Peyer's patch (tissue), 4 donors: ENCODE measurements at regions not wholly inside any gene's neighbourhood (a gene's known extent, or its start where the extent isn't known, plus 50 kb on each side); places are given as distances from the start of the nearest gene placed in this dataset.

Source experiments
- DNase-seq, 3 donors: peaks; one replicate each; pipeline ENCODE4 v3.0.0-alpha.2; 2017 to 2019
- H3K27ac ChIP-seq, 4 donors: fragments of 200-600 bp; sonication (generic); one replicate each; pipeline ENCODE4 v1.5.1; 2016 to 2019
- H3K27me3 ChIP-seq, 2 donors: fragments of 200-600 bp; sonication (generic); one replicate each; pipeline ENCODE4 v1.5.1; 2019
- H3K36me3 ChIP-seq, 3 donors: fragments of 200-600 bp; sonication (generic); one replicate each; pipeline ENCODE4 v1.5.1; 2016 to 2019
- H3K4me1 ChIP-seq, 4 donors: fragments of 200-600 bp; sonication (generic); one replicate each; pipeline ENCODE4 v1.5.1; 2016 to 2019
- H3K4me3 ChIP-seq, 4 donors: fragments of 200-600 bp; sonication (generic); 1 replicate in 3 of 4; 2 replicates in 1 of 4; pipeline ENCODE4 v1.5.1; 2016 to 2019; ENCODE audit warnings: mild to moderate bottlenecking in 1 of 4
- H3K9me3 ChIP-seq, 4 donors: fragments of 200-600 bp; sonication (generic); one replicate each; pipeline ENCODE4 v1.5.1; 2016 to 2019; ENCODE audit warnings: mild to moderate bottlenecking in 1 of 4
- POLR2A ChIP-seq, 2 donors: fragments of 450-650 bp; IDR thresholded peaks; one replicate each; pipeline ENCODE4 v1.5.1; 2017; ENCODE audit warnings: antibody characterized with exemption in 2 of 2, mild to moderate bottlenecking in 2 of 2, moderate library complexity in 2 of 2
- TF ChIP-seq, protein P1 (sequence below), 6 experiments: fragments of 450-650 bp in 4 of 6; fragments of 200-600 bp in 2 of 6; sonication (generic) in 1 of 6; IDR thresholded peaks; one replicate each; pipeline ENCODE4 v1.5.1; 2017 to 2019; ENCODE audit warnings: antibody characterized with exemption in 6 of 6, mild to moderate bottlenecking in 3 of 6, moderate library complexity in 1 of 6

DNA sequence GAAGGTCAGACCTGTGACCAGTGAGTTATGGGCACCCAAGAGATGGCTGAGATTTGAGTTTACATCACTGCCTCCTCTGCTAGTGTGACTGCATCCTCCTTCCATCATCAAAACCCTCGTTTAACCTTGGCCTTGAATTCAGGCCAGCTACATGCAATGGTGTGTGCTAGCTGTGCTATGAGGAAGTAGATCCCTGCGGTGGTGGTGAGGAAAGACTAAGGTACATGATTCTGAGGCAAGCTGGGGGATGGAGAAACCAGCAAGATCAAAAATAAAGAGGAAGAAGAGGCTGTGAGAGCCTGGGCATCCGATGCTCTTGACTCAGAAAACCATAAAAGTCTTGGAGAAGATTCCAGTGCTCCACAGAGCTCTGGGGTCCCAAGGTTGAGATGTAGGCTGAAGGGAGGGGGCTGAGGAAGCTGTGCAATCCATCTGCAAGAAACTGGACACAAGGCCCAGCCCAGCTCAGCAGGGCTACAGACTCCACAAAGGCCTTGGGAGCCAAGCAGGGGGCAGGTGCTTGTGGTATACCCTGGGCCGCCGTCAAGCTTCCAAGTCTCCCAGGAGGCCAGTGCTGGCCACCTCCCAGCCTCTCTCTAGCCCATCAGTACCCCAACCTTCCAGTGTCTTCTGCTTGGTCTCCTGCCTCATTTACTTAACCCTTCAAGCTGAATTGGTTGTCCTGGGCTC, 774.8 kb downstream of the VRK1 start:
- TF ChIP-seq POLR2A (IDR thresholded peaks at IDR 0.05) = no peak
- TF ChIP-seq, protein P1, sequence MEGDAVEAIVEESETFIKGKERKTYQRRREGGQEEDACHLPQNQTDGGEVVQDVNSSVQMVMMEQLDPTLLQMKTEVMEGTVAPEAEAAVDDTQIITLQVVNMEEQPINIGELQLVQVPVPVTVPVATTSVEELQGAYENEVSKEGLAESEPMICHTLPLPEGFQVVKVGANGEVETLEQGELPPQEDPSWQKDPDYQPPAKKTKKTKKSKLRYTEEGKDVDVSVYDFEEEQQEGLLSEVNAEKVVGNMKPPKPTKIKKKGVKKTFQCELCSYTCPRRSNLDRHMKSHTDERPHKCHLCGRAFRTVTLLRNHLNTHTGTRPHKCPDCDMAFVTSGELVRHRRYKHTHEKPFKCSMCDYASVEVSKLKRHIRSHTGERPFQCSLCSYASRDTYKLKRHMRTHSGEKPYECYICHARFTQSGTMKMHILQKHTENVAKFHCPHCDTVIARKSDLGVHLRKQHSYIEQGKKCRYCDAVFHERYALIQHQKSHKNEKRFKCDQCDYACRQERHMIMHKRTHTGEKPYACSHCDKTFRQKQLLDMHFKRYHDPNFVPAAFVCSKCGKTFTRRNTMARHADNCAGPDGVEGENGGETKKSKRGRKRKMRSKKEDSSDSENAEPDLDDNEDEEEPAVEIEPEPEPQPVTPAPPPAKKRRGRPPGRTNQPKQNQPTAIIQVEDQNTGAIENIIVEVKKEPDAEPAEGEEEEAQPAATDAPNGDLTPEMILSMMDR (IDR thresholded peaks at IDR 0.05) = no peak
- Histone ChIP-seq H3K27ac (no peak overlapping the region), H3K27me3 (no peaks in the 10 kb centered on the region), H3K4me1 (no peaks in the 10 kb centered on the region), H3K4me3 (no peak overlapping the region), H3K36me3 (no peaks in the 10 kb centered on the region), H3K9me3 (no peaks in the 10 kb centered on the region)
- no peak for DNase-seq

DNA sequence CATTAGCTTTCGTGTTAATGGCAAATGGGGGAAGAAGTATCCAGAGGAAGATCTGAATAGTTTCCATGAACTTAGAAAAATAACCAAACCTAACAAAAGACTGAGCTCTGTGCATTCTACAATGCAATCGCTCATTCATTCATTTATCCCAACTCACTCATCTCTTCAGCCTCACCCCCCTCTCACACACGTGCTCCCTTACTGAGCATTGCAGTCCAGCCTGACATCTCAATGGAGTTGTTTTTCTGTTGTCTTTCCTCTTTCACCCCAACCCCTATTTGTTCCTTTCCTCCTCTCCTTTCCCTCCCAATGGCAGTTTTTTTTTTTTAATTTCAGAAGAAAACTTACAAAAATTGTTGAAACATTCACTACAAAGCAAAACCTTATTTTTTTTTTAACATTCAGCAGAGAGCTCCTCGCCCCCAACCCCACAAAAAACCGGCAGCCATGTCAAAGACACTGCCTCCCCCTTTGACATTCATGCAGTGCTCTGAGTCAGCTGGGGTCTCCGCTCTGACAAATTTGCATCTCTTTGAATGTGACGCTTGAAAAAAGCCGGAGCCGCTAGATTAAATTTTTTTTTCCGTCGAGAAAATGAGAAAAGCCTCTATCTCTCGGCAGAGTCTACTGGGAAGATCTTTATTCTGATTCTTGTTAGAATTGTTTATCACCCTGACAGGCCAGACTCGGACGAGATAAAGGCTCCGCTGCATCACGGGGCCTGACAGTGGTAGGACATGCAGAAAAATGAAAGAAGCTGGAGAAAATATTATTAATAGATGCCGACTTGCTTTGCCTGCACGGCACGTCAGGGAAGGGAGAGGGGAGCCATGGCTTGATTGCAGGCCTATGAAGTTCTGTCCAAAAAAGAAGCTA, 775.6 kb downstream of the VRK1 start:
- no peak overlapping the region for H3K4me3 ChIP-seq
- TF ChIP-seq POLR2A (IDR thresholded peaks at IDR 0.05) = no peak
- no peaks in the 10 kb centered on the region for H3K4me1 ChIP-seq
- no peak overlapping the region for H3K27ac ChIP-seq
- no peak for DNase-seq
- no peaks in the 10 kb centered on the region for H3K9me3 ChIP-seq
- H3K36me3 ChIP-seq = no peaks in the 10 kb centered on the region
- no peaks in the 10 kb centered on the region for H3K27me3 ChIP-seq

DNA sequence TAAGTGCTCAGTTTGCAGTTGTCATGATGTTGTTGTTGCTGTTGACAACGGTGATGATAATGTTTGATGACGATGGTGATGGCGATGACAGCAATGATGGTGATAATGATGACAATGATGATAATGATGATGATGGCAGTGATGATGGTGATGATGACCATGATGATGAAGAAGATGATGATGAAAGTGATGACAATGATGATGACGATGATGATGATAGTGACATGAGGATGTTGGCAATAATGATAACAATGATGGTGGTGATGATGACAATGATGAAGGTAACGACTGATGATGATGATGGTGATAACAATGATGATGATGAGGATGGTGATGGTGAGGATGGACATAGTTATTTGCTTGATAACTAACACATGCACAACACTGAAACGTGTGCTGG, 778.5 kb downstream of the VRK1 start:
- Histone ChIP-seq H3K4me3 (no peak overlapping the region), H3K27me3 (no peaks in the 10 kb centered on the region), H3K4me1 (no peaks in the 10 kb centered on the region), H3K9me3 (no peaks in the 10 kb centered on the region), H3K27ac (no peak overlapping the region), H3K36me3 (no peaks in the 10 kb centered on the region)
- no peak for DNase-seq
- no peak for TF ChIP-seq POLR2A (IDR thresholded peaks at IDR 0.05)
- TF ChIP-seq, protein P1 (IDR thresholded peaks at IDR 0.05) = no peak

DNA sequence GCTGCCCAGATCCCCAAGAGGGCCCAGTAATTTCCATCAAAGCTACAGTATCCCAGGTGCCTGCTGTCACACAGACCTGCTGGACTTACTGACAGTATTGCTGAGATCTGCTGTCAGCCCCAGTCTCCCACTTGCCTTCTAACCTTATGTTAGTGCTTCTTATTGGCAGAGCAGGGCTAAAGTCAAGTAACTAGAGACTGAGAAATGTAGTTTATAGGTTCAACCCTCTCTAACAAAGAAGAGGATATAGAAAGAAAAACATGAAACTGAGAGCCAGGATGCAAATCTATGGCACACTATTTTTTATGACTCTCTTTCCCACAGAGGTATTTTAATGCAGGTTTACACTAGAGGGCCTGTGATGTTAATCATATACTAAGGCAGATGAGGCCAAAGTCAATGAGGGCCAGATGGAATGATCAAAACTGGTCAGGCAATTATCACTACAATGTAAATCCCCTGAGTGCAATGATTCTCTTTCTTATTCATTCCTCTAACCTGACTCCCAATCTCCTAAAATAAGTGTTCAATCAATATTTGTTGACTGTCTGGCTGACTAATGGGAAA, 781.9 kb downstream of the VRK1 start:
- Histone ChIP-seq H3K27me3 (no peaks in the 10 kb centered on the region), H3K9me3 (no peaks in the 10 kb centered on the region), H3K36me3 (no peaks in the 10 kb centered on the region), H3K27ac (no peak overlapping the region), H3K4me1 (no peaks in the 10 kb centered on the region), H3K4me3 (no peak overlapping the region)
- DNase-seq = no peak
- TF ChIP-seq, protein P1 (IDR thresholded peaks at IDR 0.05) = no peak
- no peak for TF ChIP-seq POLR2A (IDR thresholded peaks at IDR 0.05)

DNA sequence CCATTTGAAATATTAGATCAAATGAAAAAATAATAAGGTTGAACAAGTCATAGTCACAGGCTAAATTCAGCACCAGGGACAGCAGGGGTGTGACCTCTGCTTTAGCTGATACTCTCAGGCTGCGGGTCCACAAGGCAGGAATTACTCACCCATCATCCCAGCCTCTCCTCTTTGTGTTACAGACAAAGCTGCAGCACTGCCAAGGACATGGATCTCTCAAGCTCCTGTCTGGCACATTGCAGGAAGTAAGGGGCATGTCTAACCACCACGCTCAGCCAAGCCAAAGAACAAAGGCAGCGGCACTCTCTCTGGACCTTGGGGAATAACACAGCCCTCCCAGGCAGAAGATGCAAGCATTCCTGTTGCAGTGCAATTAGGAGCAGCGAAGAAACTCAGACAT, 783.8 kb downstream of the VRK1 start:
- DNase-seq = no peak
- Histone ChIP-seq H3K9me3 (no peaks in the 10 kb centered on the region), H3K4me1 (no peaks in the 10 kb centered on the region), H3K4me3 (no peak overlapping the region), H3K27ac (no peak overlapping the region), H3K27me3 (no peaks in the 10 kb centered on the region), H3K36me3 (no peaks in the 10 kb centered on the region)
- TF ChIP-seq, protein P1 (IDR thresholded peaks at IDR 0.05) = no peak
- TF ChIP-seq POLR2A (IDR thresholded peaks at IDR 0.05) = no peak

DNA sequence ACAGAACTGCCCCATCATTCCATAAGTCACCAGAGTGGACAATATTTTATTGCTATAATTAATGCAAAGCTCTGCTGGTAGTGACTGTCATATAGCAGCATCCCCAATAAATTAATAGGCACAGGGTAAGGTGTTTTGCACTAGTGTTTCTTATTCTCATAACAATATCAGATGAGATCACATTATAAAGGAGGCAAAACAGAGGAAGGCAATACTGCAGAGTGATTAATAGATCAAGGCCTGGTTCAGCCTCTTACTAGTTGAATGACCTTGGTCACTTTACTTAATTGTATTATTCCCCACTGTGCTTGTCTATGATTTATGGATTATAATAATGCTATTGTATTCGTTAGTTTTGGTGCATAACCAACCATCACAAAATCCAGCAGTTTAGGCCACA, 784.8 kb downstream of the VRK1 start:
- no peak for DNase-seq
- H3K36me3 ChIP-seq = no peaks in the 10 kb centered on the region
- no peak overlapping the region for H3K4me3 ChIP-seq
- TF ChIP-seq POLR2A (IDR thresholded peaks at IDR 0.05) = no peak
- TF ChIP-seq, protein P1 (IDR thresholded peaks at IDR 0.05) = no peak
- H3K9me3 ChIP-seq = no peaks in the 10 kb centered on the region
- H3K27ac ChIP-seq = no peak overlapping the region
- H3K27me3 ChIP-seq = no peaks in the 10 kb centered on the region
- H3K4me1 ChIP-seq = no peaks in the 10 kb centered on the region
